AG04450 (cell line): ENCODE measurements at regions not wholly inside any gene's neighbourhood (a gene's known extent, or its start where the extent isn't known, plus 50 kb on each side); places are given as distances from the start of the nearest gene placed in this dataset.

Experiments
- CTCF ChIA-PET: fragments of 300-600, 350-600 bp; formaldehyde crosslinking; extraction: SDS; loops from one replicate; lab custom pipeline; 2022; ENCODE audit warnings: antibody characterized with exemption, inconsistent platforms; lab: Charles Lee
- POLR2A ChIA-PET: fragments of 350-600 bp; formaldehyde crosslinking; extraction: SDS; loops from one replicate; lab custom pipeline; 2021; ENCODE audit warnings: antibody characterized with exemption, inconsistent platforms; lab: Yijun Ruan, JAX
- DNase-seq: peaks from one replicate; pipeline ENCODE4 v3.0.0-alpha.2; 2011; ENCODE audit warnings: low read depth, low spot score
- H3K27ac ChIP-seq: one replicate; pipeline ENCODE4 v1.5.1; 2012; ENCODE audit warnings: low read depth, low read length, control low read depth
- H3K27me3 ChIP-seq: one replicate; pipeline ENCODE4 v1.6.0; 2012; ENCODE audit warnings: low read length; ENCODE audit not compliant: control insufficient read depth, insufficient read depth
- H3K4me3 ChIP-seq: 2 replicates; pipeline ENCODE4 v1.5.1; 2011; ENCODE audit warnings: mild to moderate bottlenecking, low read depth, low read length, control low read depth
- H3K9me3 ChIP-seq: 2 replicates; pipeline ENCODE4 v1.5.1; 2012; ENCODE audit warnings: low read length; ENCODE audit not compliant: control insufficient read depth, insufficient read depth
- CTCF ChIP-seq: IDR thresholded peaks from 2 replicates; pipeline ENCODE4 v1.5.1; 2011; ENCODE audit warnings: low read depth, low read length, control low read depth, inconsistent platforms

GRCh38 chr21:35643176-35643575 lies 417.1 kb downstream of the SETD4 start:
- no peaks in the 10 kb centered on the region for H3K27me3 ChIP-seq
- POLR2A ChIA-PET: no interaction called here
- CTCF ChIA-PET: no interaction called here
- no peak overlapping the region for H3K4me3 ChIP-seq
- H3K9me3 ChIP-seq: no peaks in the 10 kb centered on the region
- TF ChIP-seq CTCF: no peak
- no peak for DNase-seq
- no peak overlapping the region for H3K27ac ChIP-seq

- POLR2A ChIA-PET: no interaction called here
These were observed 418.9 kb downstream of the SETD4 start for GRCh38 chr21:35641271-35642016.

GRCh38 chr21:35637431-35637830 lies 422.9 kb downstream of the SETD4 start:
- Histone ChIP-seq H3K4me3 (no peak overlapping the region), H3K27me3 (no peaks in the 10 kb centered on the region), H3K9me3 (no peaks in the 10 kb centered on the region), H3K27ac (no peak overlapping the region)
- ChIA-PET POLR2A (no interaction called here), CTCF (no interaction called here)
- TF ChIP-seq CTCF: no peak
- DNase-seq: no peak

More at GRCh38 chr21:35641271-35642016, 418.9 kb downstream of the SETD4 start:
- Histone ChIP-seq H3K9me3 (no peaks in the 10 kb centered on the region), H3K27ac (no peak overlapping the region), H3K4me3 (no peak overlapping the region), H3K27me3 (no peaks in the 10 kb centered on the region)
- no peak for TF ChIP-seq CTCF
- DNase-seq: no peak
- CTCF ChIA-PET: interaction anchor here (0.7 kb wide), 1 partner anchor 896 kb away, joined by 3 read pairs; no protein-coding TSS in a partner anchor

GRCh38 chr21:35635994-35636393 lies 424.3 kb downstream of the SETD4 start:
- H3K9me3 ChIP-seq: no peaks in the 10 kb centered on the region
- no peak overlapping the region for H3K4me3 ChIP-seq
- no peak overlapping the region for H3K27ac ChIP-seq
- no peak for DNase-seq
- CTCF ChIA-PET: no interaction called here
- POLR2A ChIA-PET: no interaction called here
- TF ChIP-seq CTCF: no peak
- H3K27me3 ChIP-seq: no peaks in the 10 kb centered on the region

GRCh38 chr21:35635261-35635660 lies 425.1 kb downstream of the SETD4 start:
- H3K27ac ChIP-seq: no peak overlapping the region
- TF ChIP-seq CTCF: no peak
- no peaks in the 10 kb centered on the region for H3K9me3 ChIP-seq
- ChIA-PET CTCF (no interaction called here), POLR2A (no interaction called here)
- no peak overlapping the region for H3K4me3 ChIP-seq
- no peak for DNase-seq
- no peaks in the 10 kb centered on the region for H3K27me3 ChIP-seq
